SK-N-SH treated with all-trans-retinoic acid at 6 μM for 48 hours (cell line): ENCODE measurements at regions not wholly inside any gene's neighbourhood (a gene's known extent, or its start where the extent isn't known, plus 50 kb on each side); places are given as distances from the start of the nearest gene placed in this dataset.

Source experiments
- ATAC-seq: fragments of 200-7000 bp; cut with Tn5 transposase; 3 replicates; pipeline ENCODE4 v1.9.1; 2020; ENCODE audit warnings: mild to moderate bottlenecking, moderate library complexity
- ARNTL ChIP-seq: fragments of 450-650 bp; formaldehyde crosslinking; IDR thresholded peaks from 2 replicates; pipeline ENCODE4 v1.5.0; 2020; ENCODE audit warnings: low read depth, mild to moderate bottlenecking, moderate library complexity, borderline replicate concordance
- BACH2 ChIP-seq: fragments of 250-450 bp; sonication (Bioruptor Pico); IDR thresholded peaks from 2 replicates; pipeline ENCODE4 v1.9.0; 2021; ENCODE audit warnings: mild to moderate bottlenecking, borderline replicate concordance
- CREB5 ChIP-seq: fragments of 250-450 bp; sonication (Bioruptor Pico); IDR thresholded peaks from 2 replicates; pipeline ENCODE4 v1.5.1; 2020; ENCODE audit warnings: low read depth, mild to moderate bottlenecking, moderate library complexity
- CSDC2 ChIP-seq: fragments of 250-450 bp; sonication (Bioruptor Pico); IDR thresholded peaks from 2 replicates; pipeline ENCODE4 v1.5.0; 2020; ENCODE audit warnings: mild to moderate bottlenecking, moderate library complexity
- CSRNP3 ChIP-seq: fragments of 250-450 bp; sonication (Bioruptor Pico); IDR thresholded peaks from 2 replicates; pipeline ENCODE4 v1.5.1; 2021; ENCODE audit warnings: mild to moderate bottlenecking, moderate library complexity
- ESRRG ChIP-seq: fragments of 250-450 bp; sonication (Bioruptor Pico); IDR thresholded peaks from 2 replicates; pipeline ENCODE4 v1.6.1; 2021; ENCODE audit warnings: mild to moderate bottlenecking
- GLIS3 ChIP-seq: fragments of 250-450 bp; sonication (Bioruptor Pico); IDR thresholded peaks from 2 replicates; pipeline ENCODE4 v1.5.0; 2020; ENCODE audit warnings: mild to moderate bottlenecking, moderate library complexity
- ISL1 ChIP-seq: fragments of 250-450 bp; sonication (Bioruptor Pico); IDR thresholded peaks from 2 replicates; pipeline ENCODE4 v2.1.2; 2022; ENCODE audit warnings: mild to moderate bottlenecking, moderate library complexity
- OSR1 ChIP-seq: fragments of 250-450 bp; sonication (Bioruptor Pico); IDR thresholded peaks from 2 replicates; pipeline ENCODE4 v1.8.0; 2022; ENCODE audit warnings: moderate library complexity, mild to moderate bottlenecking, inconsistent platforms
- POU6F1 ChIP-seq: fragments of 250-450 bp; sonication (Bioruptor Pico); IDR thresholded peaks from 2 replicates; pipeline ENCODE4 v1.8.0; 2021; ENCODE audit warnings: low read depth, mild to moderate bottlenecking, moderate library complexity, borderline replicate concordance
- PPARA ChIP-seq: fragments of 250-450 bp; sonication (Bioruptor Pico); IDR thresholded peaks from 2 replicates; pipeline ENCODE4 v1.5.0; 2020; ENCODE audit warnings: mild to moderate bottlenecking, borderline replicate concordance
- RARB ChIP-seq: fragments of 250-450 bp; sonication (Bioruptor Pico); IDR thresholded peaks from 2 replicates; pipeline ENCODE4 v1.8.0; 2021; ENCODE audit warnings: mild to moderate bottlenecking, moderate library complexity
- TCF4 ChIP-seq: fragments of 250-450 bp; sonication (Bioruptor Pico); IDR thresholded peaks from 2 replicates; pipeline ENCODE4 v1.8.0; 2021; ENCODE audit warnings: mild to moderate bottlenecking, moderate library complexity, borderline replicate concordance
- TOX ChIP-seq: fragments of 250-450 bp; sonication (Bioruptor Pico); IDR thresholded peaks from 2 replicates; pipeline ENCODE4 v1.8.0; 2021; ENCODE audit warnings: mild to moderate bottlenecking, moderate library complexity, borderline replicate concordance
- ZC3H10 ChIP-seq: fragments of 250-450 bp; sonication (Bioruptor Pico); IDR thresholded peaks from 2 replicates; pipeline ENCODE4 v1.5.1; 2021; ENCODE audit warnings: mild to moderate bottlenecking, moderate library complexity
- ZFP3 ChIP-seq: fragments of 250-450 bp; sonication (Bioruptor Pico); IDR thresholded peaks from 2 replicates; pipeline ENCODE4 v1.5.0; 2020; ENCODE audit warnings: mild to moderate bottlenecking, moderate library complexity
- ZFP30 ChIP-seq: fragments of 450-650 bp; formaldehyde crosslinking; IDR thresholded peaks from 2 replicates; pipeline ENCODE4 v1.5.0; 2022; ENCODE audit warnings: mild to moderate bottlenecking, moderate library complexity
- ZNF565 ChIP-seq: fragments of 450-650 bp; formaldehyde crosslinking; conservative IDR thresholded peaks from 2 replicates; pipeline ENCODE4 v1.5.0; 2020; ENCODE audit warnings: low read depth, mild to moderate bottlenecking, moderate library complexity
- ZNF70 ChIP-seq: fragments of 450-650 bp; formaldehyde crosslinking; IDR thresholded peaks from 2 replicates; pipeline ENCODE4 v1.5.0; 2020; ENCODE audit warnings: mild to moderate bottlenecking, moderate library complexity
- ZNF8 ChIP-seq: fragments of 450-650 bp; formaldehyde crosslinking; IDR thresholded peaks from 2 replicates; pipeline ENCODE4 v1.5.0; 2020; ENCODE audit warnings: mild to moderate bottlenecking, moderate library complexity

- no peak for TF ChIP-seq ZNF70 (CRISPR knock-in tag)
- TF ChIP-seq ZNF565 (CRISPR knock-in tag): no peak
- TF ChIP-seq RARB (CRISPR knock-in tag): no peak
- no peak for TF ChIP-seq CSRNP3
- TF ChIP-seq ZNF8 (CRISPR knock-in tag): no peak
- TF ChIP-seq ESRRG (CRISPR knock-in tag): no peak
- no peak for ATAC-seq
Observed at GRCh38 chr9:70477146-70477745, 62.8 kb upstream of the KLF9 start.

- TF ChIP-seq TCF4 (CRISPR knock-in tag) (no peak), ZFP30 (CRISPR knock-in tag) (no peak), OSR1 (CRISPR knock-in tag) (no peak), ZFP3 (CRISPR knock-in tag) (no peak), BACH2 (CRISPR knock-in tag) (no peak)
- no peak for ATAC-seq
Observed at GRCh38 chr9:70475211-70475610, 60.8 kb upstream of the KLF9 start.

- no peak for TF ChIP-seq CSDC2 (CRISPR knock-in tag)
- no peak for TF ChIP-seq CSRNP3
- TF ChIP-seq OSR1 (CRISPR knock-in tag): no peak
- no peak for TF ChIP-seq ZFP3 (CRISPR knock-in tag)
- no peak for TF ChIP-seq GLIS3 (CRISPR knock-in tag)
- no peak for TF ChIP-seq PPARA
- no peak for TF ChIP-seq RARB (CRISPR knock-in tag)
- no peak for TF ChIP-seq ZNF565 (CRISPR knock-in tag)
- TF ChIP-seq TCF4 (CRISPR knock-in tag): no peak
- TF ChIP-seq ISL1 (CRISPR knock-in tag): no peak
- no peak for TF ChIP-seq ZFP30 (CRISPR knock-in tag)
- TF ChIP-seq BACH2 (CRISPR knock-in tag): no peak
- TF ChIP-seq POU6F1 (CRISPR knock-in tag): no peak
- TF ChIP-seq CREB5: no peak
- TF ChIP-seq ZC3H10: no peak
- no peak for TF ChIP-seq TOX (CRISPR knock-in tag)
- TF ChIP-seq ZNF8 (CRISPR knock-in tag): no peak
- no peak for ATAC-seq
Observed at GRCh38 chr9:70474413-70474812, 60.0 kb upstream of the KLF9 start.

GRCh38 chr9:70472268-70473249, 58.1 kb upstream of the KLF9 start:
- ATAC-seq: no peak
- TF ChIP-seq CSRNP3: no peak
- TF ChIP-seq BACH2 (CRISPR knock-in tag): no peak
- no peak for TF ChIP-seq CREB5
- TF ChIP-seq ARNTL: no peak
- no peak for TF ChIP-seq GLIS3 (CRISPR knock-in tag)
- TF ChIP-seq PPARA: no peak
- TF ChIP-seq ZFP3 (CRISPR knock-in tag): no peak
- TF ChIP-seq CSDC2 (CRISPR knock-in tag): no peak
- TF ChIP-seq ZNF565 (CRISPR knock-in tag): no peak
- no peak for TF ChIP-seq RARB (CRISPR knock-in tag)
- no peak for TF ChIP-seq TOX (CRISPR knock-in tag)
- TF ChIP-seq POU6F1 (CRISPR knock-in tag): no peak
